GM21576 (cell line): ENCODE measurements at regions not wholly inside any gene's neighbourhood (a gene's known extent, or its start where the extent isn't known, plus 50 kb on each side); places are given as distances from the start of the nearest gene placed in this dataset.
"Not testable (repeated sequence)": the region's sequence is repeated elsewhere in the genome, so short reads cannot be mapped to it uniquely, and the experiment has no call there.

Experiments used
- ATAC-seq: cut with Tn5 transposase; IDR thresholded peaks from one replicate; pipeline ENCODE4 v1.9.1; 2021; ENCODE audit warnings: mild to moderate bottlenecking, moderate library complexity; ENCODE audit not compliant: unreplicated experiment

DNA sequence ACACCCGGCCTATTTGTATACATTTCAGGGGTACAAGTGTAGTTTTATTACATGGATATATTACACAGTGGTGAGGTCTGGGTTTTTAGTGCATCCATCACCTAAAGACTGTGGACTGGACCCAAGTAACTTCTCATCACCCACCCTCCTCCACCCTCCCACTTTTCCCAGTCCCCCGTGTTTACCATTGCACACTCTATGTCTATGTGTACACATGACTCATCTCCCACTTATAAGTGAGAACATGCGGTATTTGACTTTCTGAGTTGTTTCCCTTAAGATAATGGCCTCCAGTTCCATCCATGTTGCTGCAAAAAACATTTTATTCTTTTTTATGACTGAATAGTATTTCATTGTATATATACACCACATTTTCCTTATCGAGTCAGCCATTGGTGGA, 98.9 kb upstream of the WAC start:
- ATAC-seq = no peak

DNA sequence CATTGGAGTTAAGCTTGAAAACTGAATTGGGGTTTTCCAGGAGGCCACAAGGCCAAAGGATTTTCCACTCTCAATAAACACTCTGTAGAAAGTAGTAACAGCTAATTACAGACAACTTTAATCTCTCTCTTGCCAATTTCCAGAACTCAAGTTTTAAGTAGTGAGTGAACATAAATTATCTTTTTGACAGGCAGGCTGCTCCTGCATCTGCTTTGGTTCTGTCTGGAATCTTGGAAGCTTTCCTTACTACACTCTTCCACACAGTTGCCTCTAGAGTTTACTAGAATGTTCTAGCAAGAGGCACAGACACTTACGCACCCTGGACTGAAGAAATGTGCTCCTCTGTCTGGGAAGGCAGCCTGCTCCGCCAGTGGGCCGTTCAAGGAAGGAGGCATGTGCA, 90.5 kb upstream of the WAC start:
- no peak for ATAC-seq

DNA sequence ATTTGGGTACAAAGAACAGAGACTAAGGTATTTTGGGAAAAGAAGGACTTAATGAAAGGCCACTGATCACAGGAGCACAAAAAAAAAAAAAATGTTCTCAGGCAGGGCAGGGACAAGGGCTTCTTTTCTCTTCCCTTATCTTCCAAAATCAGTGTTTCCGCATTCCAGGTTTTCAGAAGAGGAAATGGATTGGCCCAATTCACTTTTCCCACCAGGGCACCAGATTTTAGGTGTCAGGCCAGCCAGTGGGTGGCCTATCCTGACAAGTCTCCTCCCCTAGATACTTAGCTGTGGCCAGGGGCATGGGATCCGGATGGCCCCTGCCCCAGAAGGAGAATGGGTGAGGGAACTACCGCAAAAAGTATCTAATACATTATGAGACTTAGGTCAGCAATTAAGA, 88.9 kb upstream of the WAC start:
- ATAC-seq = no peak

DNA sequence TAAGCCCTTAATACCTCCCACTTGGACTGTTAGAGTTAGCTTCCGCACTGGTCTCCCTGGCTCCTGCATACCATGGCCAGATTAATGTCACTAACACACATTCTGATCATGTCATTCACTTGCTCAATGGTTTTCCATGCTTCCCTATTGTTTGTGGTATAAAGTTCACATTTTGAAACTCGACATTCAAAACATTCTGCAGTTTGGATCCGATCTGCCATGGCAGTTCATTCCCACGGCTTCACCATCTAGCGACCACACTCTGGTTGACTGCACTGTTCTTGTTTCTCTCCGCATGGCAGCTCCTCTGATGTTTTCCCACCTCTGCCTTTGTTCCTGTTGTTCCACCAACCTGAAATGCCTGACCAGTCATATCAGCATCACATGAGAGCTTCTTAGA, 87.4 kb upstream of the WAC start:
- no peak for ATAC-seq

DNA sequence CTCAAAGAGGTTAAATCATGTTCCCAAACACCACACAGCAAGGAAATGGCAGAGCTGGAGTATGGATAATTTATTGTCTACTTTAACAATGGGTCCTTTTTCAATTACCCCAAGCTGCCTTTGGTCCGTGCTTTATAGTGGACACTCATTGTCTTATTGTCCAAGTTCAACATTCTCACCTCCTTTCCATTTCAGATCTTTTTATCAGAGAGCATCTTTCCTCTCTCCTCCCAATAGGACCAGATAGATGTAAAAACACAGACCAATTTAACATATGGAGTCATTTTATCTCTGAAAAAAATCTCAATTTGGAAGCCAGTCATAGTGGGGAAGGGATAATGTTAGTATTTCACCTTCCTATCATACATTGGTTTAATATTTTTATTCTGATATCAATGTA, 83.5 kb upstream of the WAC start:
- ATAC-seq = no peak

DNA sequence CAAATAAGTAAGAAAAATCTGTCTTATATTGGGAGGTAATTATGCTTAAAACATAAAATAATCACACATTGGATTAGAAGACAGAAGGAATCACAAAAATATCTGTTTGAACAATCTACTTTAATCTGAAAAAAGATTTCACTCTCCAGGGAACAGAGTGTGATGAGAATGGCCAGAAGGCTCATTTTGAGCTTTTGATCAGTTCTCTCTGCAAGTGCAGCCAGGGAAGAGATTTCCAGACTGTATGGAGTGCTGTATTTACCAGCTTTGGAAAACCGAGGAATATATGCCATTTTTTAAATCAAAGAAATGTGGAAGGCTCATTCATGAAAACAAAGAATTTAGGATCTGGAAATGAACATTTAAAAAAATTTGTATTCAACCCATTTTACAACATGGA, 83.0 kb upstream of the WAC start:
- no peak for ATAC-seq

DNA sequence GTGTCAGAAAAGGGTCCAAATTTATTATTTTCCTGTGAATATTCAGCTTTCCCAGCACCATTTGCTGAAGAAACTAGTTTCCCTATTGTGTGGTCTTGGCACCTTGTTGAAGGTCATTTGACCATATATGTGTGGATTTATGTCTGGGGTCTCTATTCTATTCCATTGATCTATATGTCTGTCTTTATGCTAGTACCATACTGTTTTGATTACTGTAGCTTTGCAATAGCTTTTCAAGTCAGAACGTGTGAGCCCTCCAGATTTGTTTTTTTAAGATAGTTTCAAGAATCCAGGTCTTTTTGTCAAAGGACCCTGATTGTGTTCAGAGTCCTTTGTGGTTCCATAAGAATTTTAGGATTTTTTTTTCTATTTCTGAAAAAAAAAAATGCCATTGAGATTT, 79.0 kb upstream of the WAC start:
- no peak for ATAC-seq

DNA sequence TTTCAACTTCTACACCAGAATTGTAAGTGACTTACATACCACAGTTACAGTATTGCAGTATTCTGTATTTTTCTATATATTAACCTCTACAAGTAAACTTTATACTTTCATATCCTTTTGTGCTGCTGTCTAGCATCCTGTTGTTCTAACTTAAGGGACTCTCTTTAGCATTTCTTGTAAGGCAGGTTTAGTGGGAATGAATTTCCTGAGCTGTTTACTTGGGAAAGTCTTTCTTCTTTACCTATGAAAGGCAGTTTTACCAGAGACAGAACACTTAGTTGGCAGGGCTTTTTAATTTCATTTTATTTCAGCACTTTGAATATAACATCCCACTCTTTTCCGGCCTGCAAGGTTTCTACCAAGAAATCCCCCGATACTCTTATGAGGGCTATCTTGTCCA, 75.8 kb upstream of the WAC start:
- ATAC-seq = no peak

DNA sequence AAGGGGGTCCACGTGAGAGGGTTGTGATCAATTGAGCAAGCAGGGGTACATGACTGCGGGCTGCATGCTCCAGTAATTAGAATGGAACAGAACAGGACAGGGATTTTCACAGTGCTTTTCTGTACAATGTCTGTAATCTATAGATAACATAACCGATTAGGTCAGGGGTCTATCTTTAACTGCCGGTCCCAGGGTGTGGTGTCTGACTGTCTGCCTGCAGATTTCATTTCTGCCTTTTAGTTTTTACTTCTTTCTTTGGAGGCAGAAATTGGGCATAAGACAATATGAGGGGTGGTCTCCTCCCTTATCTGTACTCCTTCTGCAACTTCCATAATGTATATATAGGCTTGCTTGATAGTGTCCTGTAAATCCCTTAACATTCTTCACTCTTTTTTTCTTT, 75.0 kb upstream of the WAC start:
- ATAC-seq = not testable (repeated sequence)

DNA sequence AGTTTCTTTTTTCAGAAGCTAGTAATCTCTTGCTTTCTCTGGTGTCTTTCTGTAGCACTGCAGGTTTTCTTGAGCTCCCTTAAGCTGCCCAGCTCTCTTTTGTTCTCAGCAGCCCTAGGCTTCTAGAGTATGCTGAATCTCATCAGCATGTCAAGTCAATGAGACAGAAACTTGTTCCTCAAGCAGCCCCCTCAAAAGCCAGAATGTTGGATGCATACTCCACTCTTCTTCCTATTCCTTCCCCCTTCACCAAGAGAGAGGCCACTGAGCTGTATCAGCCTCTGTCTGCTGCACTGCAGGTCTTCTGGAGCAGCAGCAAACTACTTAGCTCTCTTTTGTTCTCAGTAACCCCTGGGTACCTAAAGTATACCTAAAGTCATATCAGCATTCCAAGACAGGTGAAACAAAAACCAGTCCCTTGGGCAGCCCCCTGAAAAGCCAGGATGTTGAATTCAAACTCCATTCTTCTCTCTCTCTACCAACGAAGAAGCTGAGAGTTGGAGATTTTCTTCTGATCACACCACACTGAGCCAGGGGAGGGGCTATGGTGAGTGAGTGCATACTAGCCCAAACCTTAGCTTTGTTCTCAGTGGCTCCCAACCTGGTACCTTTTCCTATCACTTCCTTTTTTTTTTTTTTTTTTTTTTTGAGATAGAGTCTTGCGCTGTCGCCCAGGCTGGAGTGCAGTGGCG, 73.3 kb upstream of the WAC start:
- no peak for ATAC-seq

DNA sequence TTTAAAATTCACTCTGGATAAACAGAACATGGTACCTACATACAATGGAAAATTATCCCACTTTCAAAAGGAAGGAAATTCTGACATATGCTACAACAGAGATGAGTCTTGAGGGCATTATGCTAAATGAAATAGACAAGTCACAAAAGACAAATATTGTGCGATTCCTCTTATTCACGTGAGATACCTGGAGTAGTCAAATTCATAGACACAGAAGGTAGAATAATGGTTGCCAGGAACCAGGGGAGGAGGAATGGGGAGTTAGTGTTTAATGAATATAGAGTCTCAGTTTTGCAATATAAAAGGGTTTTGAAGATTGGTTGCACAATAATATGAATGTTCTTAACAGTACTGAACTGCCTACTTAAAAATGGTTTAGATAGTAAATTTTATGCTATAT, 69.8 kb upstream of the WAC start:
- no peak for ATAC-seq

DNA sequence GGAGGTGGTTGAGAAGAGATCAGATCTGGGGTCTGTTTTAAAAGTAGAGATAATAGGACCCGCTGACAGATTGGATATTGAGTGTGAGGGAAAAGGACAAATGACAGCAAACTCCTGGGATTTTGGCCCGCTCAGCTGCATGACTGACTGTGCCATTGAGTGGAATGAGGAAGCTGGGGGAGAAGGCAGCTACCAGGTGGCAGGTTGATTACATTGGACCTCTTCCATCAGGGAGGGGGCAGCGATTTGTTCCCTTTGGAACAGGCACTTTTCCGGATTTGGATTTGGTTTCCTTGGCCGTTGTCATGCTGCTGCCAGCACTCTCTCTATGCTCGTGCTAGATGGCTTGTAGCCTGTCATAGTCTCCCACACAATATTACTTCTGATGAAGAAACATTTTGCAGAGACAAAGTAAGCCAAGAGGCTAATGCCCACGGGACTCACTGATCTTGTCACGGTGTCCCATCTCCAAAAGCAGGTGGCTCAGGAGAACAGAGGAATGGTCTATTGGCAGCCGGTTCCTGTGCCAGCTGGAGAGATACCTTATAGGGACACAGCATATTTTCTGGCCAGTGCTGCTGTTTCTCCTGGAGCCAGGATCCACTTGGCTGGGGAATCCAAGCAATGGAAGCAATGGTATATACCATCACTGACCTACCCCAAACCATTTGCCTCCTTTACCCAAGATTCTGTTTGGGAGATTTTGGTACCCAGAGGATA, 69.1 kb upstream of the WAC start:
- ATAC-seq = no peak

DNA sequence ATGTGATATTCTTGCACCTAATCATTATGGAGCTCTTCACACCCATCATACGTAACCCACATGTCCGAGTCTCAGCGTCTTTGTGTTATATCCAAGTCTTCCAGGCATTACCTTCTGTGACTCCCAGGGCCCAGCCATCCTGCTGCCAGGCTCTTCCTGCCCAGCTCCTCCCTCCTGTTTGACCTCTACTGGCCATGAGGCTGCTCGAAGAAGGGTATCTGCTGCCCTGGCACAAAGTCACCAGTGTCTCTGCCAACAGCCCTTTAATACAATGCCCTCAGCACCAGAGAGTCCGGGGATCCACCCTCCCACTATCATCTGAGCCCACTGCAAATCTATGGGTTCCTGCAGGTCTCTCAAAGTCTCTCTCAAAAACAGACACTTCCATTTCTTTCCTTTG, 65.3 kb upstream of the WAC start:
- ATAC-seq = no peak

DNA sequence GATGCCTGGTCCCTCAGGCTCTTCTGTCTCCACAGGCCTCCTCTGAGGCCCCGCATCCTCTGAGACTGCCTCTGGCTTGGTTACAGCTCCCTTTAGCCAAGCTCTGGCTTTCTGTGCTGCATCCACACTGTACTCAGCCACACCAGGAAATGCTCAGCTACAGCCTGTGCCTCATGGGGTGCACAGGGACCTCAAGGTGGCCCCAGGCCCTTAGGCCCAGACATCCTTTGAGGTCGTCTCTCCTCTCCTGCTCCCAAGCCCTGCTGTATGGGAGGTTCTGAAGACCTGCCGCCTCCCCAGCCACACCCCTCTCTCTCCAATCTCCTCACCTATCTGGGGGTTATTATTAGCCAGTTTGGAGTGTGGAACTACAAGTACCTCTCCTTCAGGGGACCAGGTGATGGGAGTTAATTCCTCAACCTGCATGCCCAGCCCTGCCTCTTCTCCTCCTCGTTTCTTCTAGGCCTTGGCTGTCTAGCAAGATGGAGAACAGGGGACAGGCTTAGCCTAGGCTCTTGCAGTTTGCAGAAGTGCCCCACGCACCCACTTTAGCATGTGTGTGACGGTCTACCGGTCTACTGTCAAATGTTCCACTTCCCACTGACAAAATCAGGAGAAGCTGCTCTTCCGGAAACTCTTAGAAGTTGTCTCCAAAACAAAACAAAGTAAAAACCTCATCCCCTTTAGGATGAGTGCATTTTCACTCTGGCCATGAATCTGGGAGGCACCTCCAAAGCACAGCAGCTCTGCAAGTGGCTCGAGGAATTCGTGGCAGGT, 64.0 kb upstream of the WAC start:
- ATAC-seq = no peak

DNA sequence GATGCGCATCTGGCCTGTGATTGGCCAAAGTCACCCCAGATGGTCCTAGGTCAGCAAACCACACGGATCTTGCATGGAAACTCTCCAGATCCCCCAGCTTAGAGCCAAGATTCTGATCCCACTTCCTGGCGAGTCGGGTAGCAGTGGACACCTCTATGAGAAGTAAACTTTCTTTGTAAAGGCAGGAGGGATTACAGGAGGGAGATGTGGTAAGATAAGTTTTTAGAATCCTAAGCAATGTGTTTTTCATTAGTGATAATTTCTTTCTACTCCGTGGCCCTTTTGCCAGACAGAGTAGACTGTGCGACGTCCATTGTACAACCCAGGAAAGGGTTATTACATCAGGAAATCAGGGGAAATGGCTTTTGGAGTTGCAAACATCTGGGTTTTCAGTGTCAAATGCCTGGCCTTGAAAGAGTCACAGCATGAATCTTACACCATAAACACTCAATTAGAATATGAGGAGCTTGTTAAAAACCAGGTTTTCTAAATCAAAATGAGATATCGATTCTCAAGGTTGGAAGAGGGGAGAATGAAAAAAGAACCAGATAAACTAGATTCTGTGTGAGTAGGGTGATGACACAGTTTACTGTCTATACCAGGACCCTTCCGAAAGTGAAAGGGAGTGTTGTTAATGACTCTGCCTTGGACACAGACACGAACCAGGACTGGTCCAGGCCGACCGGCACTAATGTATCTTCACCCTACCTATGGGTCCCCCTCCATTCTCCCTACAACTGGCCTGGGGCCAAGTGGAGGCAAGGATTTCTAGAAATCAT, 61.9 kb upstream of the WAC start:
- no peak for ATAC-seq

DNA sequence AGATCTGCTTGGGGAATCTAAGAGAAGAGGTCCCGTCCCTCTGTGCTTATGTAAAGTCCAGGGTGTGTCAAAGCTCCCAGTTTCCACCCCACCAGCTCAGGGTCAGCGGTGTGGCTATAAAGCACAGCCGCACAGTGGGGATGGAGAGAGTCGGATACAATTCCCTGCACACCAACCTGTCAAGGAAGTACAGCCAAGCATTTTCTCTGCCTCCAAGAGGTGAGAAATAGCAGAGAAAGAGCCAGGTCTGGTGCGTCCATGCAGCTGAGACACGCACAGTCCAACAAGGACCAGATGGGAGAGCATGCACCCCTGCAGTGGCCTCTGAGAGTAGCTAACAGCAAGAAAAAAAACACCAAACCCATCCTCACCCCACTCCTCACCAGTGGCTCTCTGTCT, 61.3 kb upstream of the WAC start:
- ATAC-seq = no peak

DNA sequence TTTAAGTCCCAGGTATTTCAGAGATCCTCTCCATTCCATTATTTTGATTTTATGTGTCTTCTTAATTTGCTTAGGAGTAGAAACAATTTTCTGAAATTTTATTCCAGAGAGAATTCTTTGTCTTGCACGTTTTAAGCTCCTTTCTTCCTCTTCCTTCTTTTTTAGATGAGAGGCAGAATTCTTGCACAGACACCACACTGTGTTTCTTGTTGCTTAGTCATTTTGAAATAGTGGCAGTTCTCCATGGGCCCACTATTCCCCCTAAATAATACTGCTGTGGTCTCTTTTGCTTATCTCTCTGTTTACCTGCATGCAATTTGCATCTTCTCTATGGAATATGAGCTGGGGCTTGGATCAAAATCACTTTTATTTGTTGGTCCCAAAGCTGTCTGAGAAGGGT, 54.3 kb upstream of the WAC start:
- ATAC-seq = no peak

DNA sequence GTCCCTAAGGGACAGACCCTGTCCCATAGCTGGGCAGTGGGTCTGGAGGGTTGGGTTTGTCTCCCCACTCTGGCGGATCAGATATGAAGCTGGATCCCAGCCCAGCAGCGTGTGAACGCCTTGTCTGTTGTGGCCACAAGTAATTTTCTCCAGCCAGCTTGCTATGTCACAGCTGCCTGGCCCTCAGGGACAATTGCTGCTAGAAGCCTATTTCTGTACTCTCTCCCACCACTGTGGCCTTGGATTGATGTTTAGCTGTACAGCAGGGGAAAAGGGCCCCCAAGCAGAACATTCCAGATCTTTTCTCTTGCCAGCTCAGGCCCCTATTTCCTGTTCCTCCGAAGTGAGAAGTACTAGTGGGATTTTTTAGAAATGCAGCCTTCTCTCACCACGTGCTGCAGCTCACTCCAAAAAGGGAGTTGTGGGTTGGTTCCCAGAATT, 53.5 kb upstream of the WAC start:
- no peak for ATAC-seq

DNA sequence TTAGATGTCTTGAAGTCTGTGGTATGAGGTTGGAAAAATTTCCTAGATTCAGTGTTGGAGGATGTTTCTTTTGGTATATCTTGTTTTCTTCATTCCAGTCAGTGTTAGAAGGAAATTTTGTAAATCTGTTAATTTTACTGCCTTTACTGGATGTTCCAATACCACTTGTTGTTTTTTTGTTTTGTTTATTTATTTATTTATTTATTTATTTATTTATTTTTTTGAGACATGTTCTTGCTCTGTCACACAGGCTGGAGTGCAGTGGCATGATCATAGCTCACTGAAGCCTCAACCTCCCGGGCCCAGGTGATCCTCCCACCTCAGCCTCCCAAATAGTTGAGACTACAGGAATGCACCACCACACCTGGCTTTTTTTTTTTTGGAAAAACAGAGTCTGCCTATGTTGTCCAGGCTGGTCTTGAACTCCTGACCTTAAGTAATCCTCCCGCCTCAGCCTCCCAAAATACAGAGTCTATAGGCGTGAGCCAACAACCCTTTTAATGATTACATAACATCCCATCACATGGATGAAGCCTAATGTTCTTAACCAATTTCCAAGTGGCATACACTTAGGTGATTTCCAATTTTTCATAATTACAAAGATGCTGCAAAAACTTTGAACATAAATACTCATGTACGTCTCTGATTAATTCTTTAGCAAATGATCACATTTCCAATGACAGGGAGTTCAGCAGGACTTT, 52.8 kb upstream of the WAC start:
- no peak for ATAC-seq

DNA sequence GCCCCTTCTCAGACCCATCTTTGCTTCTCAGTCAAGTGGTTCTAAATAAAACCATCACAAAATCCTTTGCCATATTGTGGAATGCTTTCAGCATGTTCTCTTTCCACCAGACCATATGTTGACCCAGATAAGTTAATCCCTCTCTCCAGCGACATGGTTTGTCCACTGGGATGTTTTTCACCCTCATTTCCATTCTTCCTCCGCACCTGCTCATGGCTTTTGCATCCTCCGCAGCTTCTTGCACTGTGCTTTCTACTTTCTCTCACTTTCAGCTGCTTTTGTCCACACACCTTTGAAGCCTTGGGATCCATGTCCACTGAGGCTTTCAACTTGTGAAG, 52.3 kb upstream of the WAC start:
- ATAC-seq = no peak

DNA sequence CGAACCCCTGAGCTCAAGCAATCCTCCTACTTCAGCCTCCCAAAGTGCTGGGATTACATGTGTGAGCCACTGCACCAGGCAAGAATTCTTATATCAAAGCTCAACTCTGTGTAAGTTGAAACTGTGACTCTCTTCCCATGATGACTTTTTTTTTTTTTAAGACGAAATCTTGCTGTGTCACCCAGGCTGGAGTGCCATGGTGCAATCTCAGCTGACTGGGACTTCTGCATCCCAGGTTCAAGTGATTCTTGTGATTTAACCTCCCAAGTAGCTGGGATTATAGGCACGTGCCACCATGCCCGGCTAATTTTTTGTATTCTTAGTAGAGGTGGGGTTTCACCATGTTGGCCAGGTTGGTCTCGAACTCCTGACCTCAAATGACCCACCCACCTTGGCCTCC, 51.6 kb upstream of the WAC start:
- not testable (repeated sequence) for ATAC-seq
